ENCODE measurements at regions not wholly inside any gene's neighbourhood (a gene's known extent, or its start where the extent isn't known, plus 50 kb on each side); places are given as distances from the start of the nearest gene placed in this dataset.
"Not testable (repeated sequence)": the region's sequence is repeated elsewhere in the genome, so short reads cannot be mapped to it uniquely, and the experiment has no call there.

DNA sequence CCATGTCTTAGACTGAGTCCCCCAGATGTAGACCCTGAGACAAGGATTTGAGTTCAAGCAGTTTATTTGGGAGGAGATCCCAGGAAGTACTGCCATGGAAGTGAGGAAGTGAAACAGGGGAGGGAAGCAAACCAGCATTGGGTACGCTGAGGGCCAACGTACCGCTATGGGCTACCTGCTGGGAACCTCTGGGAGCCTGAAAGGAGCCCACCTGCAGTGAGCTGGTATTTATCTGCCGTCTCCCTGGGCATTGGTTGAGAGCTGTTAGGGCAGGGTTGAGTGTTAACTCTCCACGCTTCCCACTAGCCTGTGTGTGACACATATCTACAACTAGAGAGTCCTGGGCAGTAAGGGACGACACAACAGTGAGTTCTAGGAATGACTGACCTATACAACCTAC, 131.6 kb upstream of the SLC24A2 start:
- TF ChIP-seq JUND (IDR thresholded peaks at IDR 0.05; ENCODE audit: low read depth) = no peak
- no peak for DNase-seq (ENCODE audit: low read depth in 1 of 2, low spot score in 1 of 2)
- in situ Hi-C loops (cut with HindIII; ENCODE audit: low pct_unique_long_range_greater_than_20kb, low sequenced_read_pairs) = no loop called here

DNA sequence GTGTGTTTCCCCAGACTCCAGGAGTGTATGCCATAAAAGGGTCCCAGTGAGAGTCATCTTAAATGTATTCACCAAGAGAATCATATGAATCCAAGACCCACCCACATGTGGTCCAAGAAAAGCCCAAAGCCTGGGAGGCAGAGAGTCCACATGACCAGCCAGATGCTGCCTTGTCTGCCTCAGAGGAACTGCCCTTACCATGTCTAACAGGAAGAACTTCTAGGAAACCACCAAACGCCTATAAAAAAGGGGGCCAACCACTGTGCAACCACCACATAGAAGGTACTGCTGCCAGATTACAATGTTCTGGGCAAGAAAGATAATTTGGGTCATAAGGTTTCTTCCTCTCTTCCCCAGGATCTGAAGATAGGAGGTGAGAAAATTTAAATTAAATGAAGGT, 129.8 kb upstream of the SLC24A2 start:
- in situ Hi-C loops (cut with HindIII; ENCODE audit: low pct_unique_long_range_greater_than_20kb, low sequenced_read_pairs) = no loop called here
- no peak for DNase-seq (ENCODE audit: low read depth in 1 of 2, low spot score in 1 of 2)
- TF ChIP-seq JUND (IDR thresholded peaks at IDR 0.05; ENCODE audit: low read depth) = no peak

DNA sequence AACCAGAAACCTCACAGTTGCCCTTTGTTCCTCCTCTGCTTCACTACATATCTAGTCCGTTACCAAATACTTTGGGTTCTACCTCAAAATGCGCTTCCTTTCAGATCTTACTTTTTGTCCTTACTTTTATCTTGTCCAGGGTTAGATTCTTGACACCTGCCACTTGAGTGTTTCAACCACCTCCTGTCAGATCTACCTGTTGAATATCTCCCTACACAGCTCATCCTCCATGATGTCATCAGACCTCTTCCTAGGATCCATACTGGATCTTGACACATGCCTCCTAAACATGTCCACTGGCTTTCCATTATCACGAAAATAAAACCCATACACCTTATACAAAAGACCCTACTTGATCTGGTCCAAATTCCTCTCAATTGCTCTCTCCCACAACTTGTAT, 125.2 kb upstream of the SLC24A2 start:
- in situ Hi-C loops (cut with HindIII; ENCODE audit: low pct_unique_long_range_greater_than_20kb, low sequenced_read_pairs) = no loop called here
- DNase-seq (ENCODE audit: low read depth in 1 of 2, low spot score in 1 of 2) = no peak
- TF ChIP-seq JUND (IDR thresholded peaks at IDR 0.05; ENCODE audit: low read depth) = no peak

DNA sequence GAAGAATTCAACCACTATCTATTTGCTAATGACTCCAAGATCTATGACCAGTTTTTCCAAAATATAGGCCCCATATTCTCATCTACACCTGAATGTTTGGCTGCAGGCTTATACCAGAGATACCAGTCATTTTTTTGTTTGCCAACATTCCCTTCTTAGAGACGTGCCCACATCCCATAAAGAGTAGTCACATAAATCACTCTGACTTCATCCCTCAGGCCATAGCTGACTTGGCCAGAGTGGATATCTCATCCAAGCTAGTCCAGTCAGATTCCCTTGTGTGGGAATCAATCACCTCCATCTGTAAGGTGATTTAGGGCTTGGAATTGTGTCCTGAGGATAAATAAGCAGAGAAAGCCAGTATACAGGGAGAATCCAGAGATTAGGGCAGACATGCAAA, 124.3 kb upstream of the SLC24A2 start:
- peak in 1 of 2 experiments; percentile 60 for DNase-seq (ENCODE audit: low read depth in 1 of 2, low spot score in 1 of 2)
- no peak for TF ChIP-seq JUND (IDR thresholded peaks at IDR 0.05; ENCODE audit: low read depth)
- in situ Hi-C loops (cut with HindIII; ENCODE audit: low pct_unique_long_range_greater_than_20kb, low sequenced_read_pairs) = no loop called here

GRCh38 chr9:19903076-19903475, 114.2 kb upstream of the SLC24A2 start:
- TF ChIP-seq JUND (IDR thresholded peaks at IDR 0.05; ENCODE audit: low read depth) = no peak
- DNase-seq (ENCODE audit: low read depth in 1 of 2, low spot score in 1 of 2) = no peak
- in situ Hi-C loops (cut with HindIII; ENCODE audit: low pct_unique_long_range_greater_than_20kb, low sequenced_read_pairs) = no loop called here

DNA sequence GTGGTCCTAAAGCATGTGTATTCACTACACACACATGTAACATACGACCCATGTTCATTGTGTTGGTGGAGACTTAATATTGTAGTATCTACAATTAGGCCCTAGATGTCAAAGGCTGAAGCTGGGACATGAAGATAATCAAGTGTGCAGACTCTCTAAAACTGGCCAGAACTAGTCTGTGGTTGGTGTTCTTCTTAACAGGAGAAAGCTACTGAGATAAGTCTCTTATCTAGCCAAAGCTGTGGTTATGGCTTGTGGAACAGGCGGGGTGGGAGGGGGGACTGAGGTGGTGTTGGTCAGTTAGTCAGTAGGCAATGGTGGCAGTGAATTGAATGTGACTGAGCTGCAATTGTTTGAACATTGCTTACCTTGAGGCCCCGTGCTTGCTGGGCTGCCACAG, 112.7 kb upstream of the SLC24A2 start:
- in situ Hi-C loops (cut with HindIII; ENCODE audit: low pct_unique_long_range_greater_than_20kb, low sequenced_read_pairs) = no loop called here
- TF ChIP-seq JUND (IDR thresholded peaks at IDR 0.05; ENCODE audit: low read depth) = no peak
- DNase-seq (ENCODE audit: low read depth in 1 of 2, low spot score in 1 of 2) = no peak

GRCh38 chr9:19896161-19896560, 107.3 kb upstream of the SLC24A2 start:
- peak in 1 of 2 experiments; percentile 62 for DNase-seq (ENCODE audit: low read depth in 1 of 2, low spot score in 1 of 2)
- no peak for TF ChIP-seq JUND (IDR thresholded peaks at IDR 0.05; ENCODE audit: low read depth)
- in situ Hi-C loops (cut with HindIII; ENCODE audit: low pct_unique_long_range_greater_than_20kb, low sequenced_read_pairs) = no loop called here

- DNase-seq (ENCODE audit: low read depth in 1 of 2, low spot score in 1 of 2); in situ Hi-C loops (cut with HindIII; ENCODE audit: low pct_unique_long_range_greater_than_20kb, low sequenced_read_pairs): not testable (repeated sequence)
Observed at GRCh38 chr9:19895578-19895977, 106.7 kb upstream of the SLC24A2 start.

DNA sequence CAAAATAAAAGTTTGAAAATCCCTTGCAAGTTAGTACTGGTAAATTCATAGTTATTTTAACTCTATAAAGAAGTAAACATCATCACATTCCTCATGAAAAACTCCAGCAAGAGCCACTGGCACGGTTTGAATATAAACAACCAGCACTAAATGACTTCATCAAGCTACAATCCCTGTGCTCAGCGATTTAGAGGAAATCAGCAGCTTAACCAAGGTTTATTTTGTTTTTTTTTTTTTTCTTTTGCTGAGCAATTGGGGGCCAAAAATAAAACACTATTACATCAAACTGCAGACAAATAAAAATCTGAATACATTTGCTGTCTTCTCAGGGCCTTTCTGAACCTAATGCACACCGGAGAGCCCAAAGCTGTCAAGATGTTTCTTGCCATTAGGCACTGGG, 106.2 kb upstream of the SLC24A2 start:
- no peak for TF ChIP-seq JUND (IDR thresholded peaks at IDR 0.05; ENCODE audit: low read depth)
- no peak for DNase-seq (ENCODE audit: low read depth in 1 of 2, low spot score in 1 of 2)
- in situ Hi-C loops (cut with HindIII; ENCODE audit: low pct_unique_long_range_greater_than_20kb, low sequenced_read_pairs) = no loop called here

DNA sequence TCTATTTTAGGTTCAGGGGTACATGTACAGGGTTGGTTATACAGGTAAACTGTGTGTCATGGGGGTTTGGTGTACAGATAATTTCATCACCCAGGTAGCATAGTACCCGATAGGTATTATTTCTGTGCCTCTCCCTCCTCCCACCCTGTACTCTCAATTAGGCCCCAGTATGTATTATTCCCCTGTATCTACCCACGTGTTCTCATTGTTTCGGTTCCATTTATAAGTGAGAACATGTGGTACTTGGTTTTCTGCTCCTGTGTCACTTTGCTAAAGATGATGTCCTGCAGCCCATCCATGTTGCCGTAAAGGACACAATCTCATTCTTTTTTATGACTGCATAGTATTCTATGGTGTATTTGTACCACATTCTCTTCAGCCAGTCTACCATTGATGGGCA, 96.8 kb upstream of the SLC24A2 start:
- in situ Hi-C loops (cut with HindIII; ENCODE audit: low pct_unique_long_range_greater_than_20kb, low sequenced_read_pairs) = no loop called here
- no peak for DNase-seq (ENCODE audit: low read depth in 1 of 2, low spot score in 1 of 2)
- TF ChIP-seq JUND (IDR thresholded peaks at IDR 0.05; ENCODE audit: low read depth) = no peak

DNA sequence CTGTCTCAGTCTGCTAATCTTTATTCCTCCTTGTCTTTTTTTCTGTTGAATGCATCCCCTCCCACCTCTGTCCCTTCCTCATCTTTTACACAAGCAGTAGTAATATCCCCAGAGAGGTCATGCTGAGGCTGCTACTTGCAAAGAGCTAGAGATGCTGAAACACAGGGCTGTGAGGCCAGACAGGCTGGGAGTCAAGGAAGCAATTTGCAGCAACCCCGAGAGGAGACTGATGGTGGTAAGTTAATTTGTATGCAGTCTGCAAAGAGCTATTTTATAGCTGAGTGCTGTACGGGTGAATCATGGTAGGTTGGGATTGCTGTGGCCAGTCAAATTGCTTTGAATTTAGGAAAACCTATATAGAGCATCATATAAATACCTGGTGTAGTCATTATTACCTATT, 90.2 kb upstream of the SLC24A2 start:
- in situ Hi-C loops (cut with HindIII; ENCODE audit: low pct_unique_long_range_greater_than_20kb, low sequenced_read_pairs) = no loop called here
- TF ChIP-seq JUND (IDR thresholded peaks at IDR 0.05; ENCODE audit: low read depth) = no peak
- DNase-seq (ENCODE audit: low read depth in 1 of 2, low spot score in 1 of 2) = no peak

- in situ Hi-C loops (cut with HindIII; ENCODE audit: low pct_unique_long_range_greater_than_20kb, low sequenced_read_pairs) = no loop called here
Observed at GRCh38 chr9:19876569-19877316, 87.9 kb upstream of the SLC24A2 start.

GRCh38 chr9:19875291-19875920, 86.6 kb upstream of the SLC24A2 start:
- peak in 1 of 2 experiments; percentile 10 for DNase-seq (ENCODE audit: low read depth in 1 of 2, low spot score in 1 of 2)
- TF ChIP-seq JUND (IDR thresholded peaks at IDR 0.05; ENCODE audit: low read depth) = no peak
- in situ Hi-C loops (cut with HindIII; ENCODE audit: low pct_unique_long_range_greater_than_20kb, low sequenced_read_pairs) = no loop called here

More at GRCh38 chr9:19876569-19877316, 87.9 kb upstream of the SLC24A2 start:
- DNase-seq (ENCODE audit: low read depth in 1 of 2, low spot score in 1 of 2) = no peak
- no peak for TF ChIP-seq JUND (IDR thresholded peaks at IDR 0.05; ENCODE audit: low read depth)

DNA sequence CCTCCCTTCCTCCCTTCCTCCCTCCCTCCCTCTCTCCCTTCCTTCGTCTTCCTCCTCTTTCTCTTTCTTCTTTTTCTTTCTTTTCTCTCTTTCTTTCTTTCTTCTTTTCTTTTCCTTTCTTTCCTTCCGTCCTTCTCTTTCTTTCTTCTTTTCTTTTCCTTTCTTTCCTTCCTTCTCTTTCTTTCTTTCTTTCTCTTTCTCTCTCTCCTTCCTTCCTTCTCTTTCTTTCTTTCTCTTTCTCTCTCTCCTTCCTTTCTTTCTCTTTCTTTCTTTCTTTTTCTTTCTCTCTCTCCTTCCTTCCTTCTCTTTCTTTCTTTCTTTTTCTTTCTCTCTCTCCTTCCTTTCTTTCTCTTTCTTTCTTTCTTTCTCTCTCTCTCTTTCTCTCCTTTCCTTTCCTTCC, 84.4 kb upstream of the SLC24A2 start:
- DNase-seq (ENCODE audit: low read depth in 1 of 2, low spot score in 1 of 2); in situ Hi-C loops (cut with HindIII; ENCODE audit: low pct_unique_long_range_greater_than_20kb, low sequenced_read_pairs): not testable (repeated sequence)
